Activated effector memory CD4-positive, alpha-beta T cell treated with anti-CD3 and anti-CD28 coated beads, Interleukin-2, amount 50 U/mL, for 16 hours (primary cell): ENCODE measurements at regions not wholly inside any gene's neighbourhood (a gene's known extent, or its start where the extent isn't known, plus 50 kb on each side); places are given as distances from the start of the nearest gene placed in this dataset.

Source experiments
- DNase-seq: peaks from one replicate; pipeline ENCODE4 v3.0.0-alpha.2; 2020

- DNase-seq = no peak
These were observed 321.9 kb upstream of the EMCN start for GRCh38 chr4:100839712-100840111.

GRCh38 chr4:100838286-100838685 is 320.5 kb upstream of the EMCN start:
- DNase-seq = no peak

- DNase-seq = no peak
These were observed 319.1 kb upstream of the EMCN start for GRCh38 chr4:100836929-100837328.

GRCh38 chr4:100834616-100835015 is 316.8 kb upstream of the EMCN start:
- no peak for DNase-seq

GRCh38 chr4:100833906-100834305 is 316.1 kb upstream of the EMCN start:
- no peak for DNase-seq

- DNase-seq = no peak
These were observed 311.3 kb upstream of the EMCN start for GRCh38 chr4:100828986-100829685.

- DNase-seq = no peak
These were observed 310.5 kb upstream of the EMCN start for GRCh38 chr4:100828364-100828763.

- DNase-seq = no peak
These were observed 309.9 kb upstream of the EMCN start for GRCh38 chr4:100827756-100828155.

GRCh38 chr4:100826808-100827548 is 309.2 kb upstream of the EMCN start:
- no peak for DNase-seq

GRCh38 chr4:100826067-100826466 is 308.2 kb upstream of the EMCN start:
- DNase-seq = no peak

- DNase-seq = no peak
These were observed 306.1 kb upstream of the EMCN start for GRCh38 chr4:100823993-100824323.

GRCh38 chr4:100823066-100823992 is 305.5 kb upstream of the EMCN start:
- DNase-seq = no peak

GRCh38 chr4:100820249-100820648 is 302.4 kb upstream of the EMCN start:
- no peak for DNase-seq

GRCh38 chr4:100819505-100819904 is 301.7 kb upstream of the EMCN start:
- no peak for DNase-seq

- DNase-seq = no peak
These were observed 298.7 kb upstream of the EMCN start for GRCh38 chr4:100816436-100817045.

GRCh38 chr4:100811046-100811445 is 293.2 kb upstream of the EMCN start:
- DNase-seq = no peak

GRCh38 chr4:100809506-100809905 is 291.7 kb upstream of the EMCN start:
- DNase-seq = no peak

GRCh38 chr4:100806988-100807387 is 289.2 kb upstream of the EMCN start:
- DNase-seq = no peak

- no peak for DNase-seq
These were observed 287.7 kb upstream of the EMCN start for GRCh38 chr4:100805538-100805937.

- no peak for DNase-seq
These were observed 286.9 kb upstream of the EMCN start for GRCh38 chr4:100804576-100805360.

GRCh38 chr4:100803751-100804150 is 285.9 kb upstream of the EMCN start:
- DNase-seq = no peak
